ENCODE measurements at regions not wholly inside any gene's neighbourhood (a gene's known extent, or its start where the extent isn't known, plus 50 kb on each side); places are given as distances from the start of the nearest gene placed in this dataset.
A peak's percentile ranks its signal among the peaks of the same experiment; 100 is the strongest.

DNA sequence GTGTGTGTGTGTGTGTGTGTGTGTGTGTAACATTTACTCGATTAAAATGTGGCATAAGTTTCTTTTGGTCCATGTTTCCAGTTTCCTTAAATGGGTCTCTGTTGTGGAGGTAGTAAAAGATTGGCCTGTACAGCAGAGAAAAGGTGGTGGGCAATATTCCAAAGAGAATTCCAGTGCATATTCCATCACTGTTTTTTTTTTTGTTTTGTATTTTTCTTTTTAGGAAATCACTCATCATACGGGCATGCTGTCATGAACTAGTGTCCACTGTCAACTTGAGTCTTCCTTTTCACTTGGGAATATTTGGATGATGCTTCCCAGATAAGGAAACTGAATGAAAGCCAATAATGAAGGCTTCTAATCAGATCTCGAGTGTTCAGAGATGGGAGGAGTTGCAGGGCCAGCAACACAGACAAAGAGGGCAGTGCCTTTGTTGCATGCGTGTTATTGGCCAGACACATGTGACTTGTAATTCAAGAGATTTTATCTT is 95.2 kb upstream of the PDGFD start:
- ATAC-seq: no peak
- DNase-seq: no peak
- CTCF ChIA-PET: no interaction called here
- Mint-ChIP-seq H3K27me3 (no peaks in the 10 kb centered on the region), H3K36me3 (ENCODE audit: low read depth) (no peaks in the 10 kb centered on the region), H3K27ac (no peak overlapping the region), H3K4me1 (no peaks in the 10 kb centered on the region), H3K4me3 (no peak overlapping the region), H3K9me3 (ENCODE audit: low read depth) (no peaks in the 10 kb centered on the region)
- POLR2A ChIA-PET: no interaction called here
- intact Hi-C loops (cut with DNase I, micrococcal nuclease): no loop called here

DNA sequence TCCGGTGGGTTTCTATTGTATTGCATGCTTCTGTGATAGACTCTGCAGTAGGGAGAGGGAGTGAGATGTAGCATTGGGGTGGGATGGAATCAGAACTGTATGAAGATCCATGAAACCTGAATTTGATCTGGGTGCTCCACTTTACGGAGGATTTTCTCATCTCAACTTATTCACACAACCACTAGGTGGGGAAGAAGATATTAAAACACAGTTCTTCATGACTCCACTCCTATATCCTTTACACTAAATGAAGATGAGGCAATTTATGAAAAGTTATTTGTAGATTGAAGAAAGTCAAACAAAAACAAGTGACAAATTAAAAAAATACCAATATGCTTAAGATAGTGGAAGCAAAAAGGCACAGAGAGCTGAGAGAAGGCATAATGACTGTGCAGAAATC is 92.6 kb upstream of the PDGFD start:
- intact Hi-C loops (cut with DNase I, micrococcal nuclease): no loop called here
- Mint-ChIP-seq H3K4me3 (no peak overlapping the region), H3K36me3 (ENCODE audit: low read depth) (no peaks in the 10 kb centered on the region), H3K9me3 (ENCODE audit: low read depth) (no peaks in the 10 kb centered on the region), H3K4me1 (no peaks in the 10 kb centered on the region), H3K27me3 (no peaks in the 10 kb centered on the region), H3K27ac (no peak overlapping the region)
- ChIA-PET CTCF (interaction anchor here (0.7 kb wide), 1 partner anchor 9 kb away, joined by 3 read pairs; no protein-coding TSS in a partner anchor), POLR2A (no interaction called here)
- no peak for ATAC-seq
- DNase-seq: no peak

DNA sequence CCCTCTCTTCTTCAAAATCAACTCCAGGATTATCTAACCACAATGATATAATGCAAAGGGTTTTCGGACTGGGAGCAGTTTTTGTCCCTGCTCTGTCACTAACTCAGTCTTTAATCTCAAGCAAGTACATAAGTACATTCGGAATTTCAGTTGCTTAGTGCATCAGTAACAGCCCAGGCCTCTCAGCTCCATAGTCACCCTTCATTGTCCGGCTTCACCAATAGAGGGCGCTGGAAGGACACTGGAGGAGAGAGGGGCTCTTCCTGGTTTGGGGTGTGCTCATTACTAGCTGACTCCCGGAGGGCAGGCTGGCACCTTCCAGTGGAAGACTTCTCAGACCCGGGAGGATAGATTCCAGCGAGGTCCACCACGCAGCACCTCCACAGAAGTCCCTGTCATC is 90.4 kb upstream of the PDGFD start:
- Mint-ChIP-seq H3K4me3 (no peak overlapping the region), H3K36me3 (ENCODE audit: low read depth) (no peaks in the 10 kb centered on the region), H3K27me3 (no peaks in the 10 kb centered on the region), H3K4me1 (no peaks in the 10 kb centered on the region), H3K27ac (no peak overlapping the region), H3K9me3 (ENCODE audit: low read depth) (no peaks in the 10 kb centered on the region)
- peak; percentile 63 for ATAC-seq
- DNase-seq: peak; percentile 53
- POLR2A ChIA-PET: no interaction called here
- intact Hi-C loops (cut with DNase I, micrococcal nuclease): loop anchor here in 1 of 2 experiments (5.0 kb wide), 1 partner anchor 1608 kb away; no protein-coding TSS in a partner anchor
- CTCF ChIA-PET: interaction anchor here (0.5 to 0.6 kb wide), 2 partner anchors 11 to 80 kb away, joined by 3 read pairs; no protein-coding TSS in a partner anchor

DNA sequence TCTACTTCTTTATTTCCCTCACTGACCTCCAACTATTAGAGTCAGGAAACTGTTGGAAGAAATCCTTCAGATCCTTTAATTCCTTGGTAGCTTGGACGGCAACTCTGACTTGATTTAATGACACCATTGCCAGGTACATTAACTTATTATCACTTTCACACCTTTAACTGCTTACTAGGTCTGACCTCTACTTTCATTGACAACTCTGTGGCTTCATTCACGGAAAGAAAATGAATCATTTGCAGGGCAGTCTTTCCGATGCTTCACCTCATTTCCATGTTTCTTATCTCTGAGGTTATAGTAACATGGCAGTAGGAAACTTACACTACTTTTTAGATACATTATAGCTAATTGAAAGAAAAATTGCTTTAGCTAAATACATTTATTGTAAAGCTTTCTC is 82.6 kb upstream of the PDGFD start:
- intact Hi-C loops (cut with DNase I, micrococcal nuclease): no loop called here
- DNase-seq (no peak), ATAC-seq (no peak)
- Mint-ChIP-seq H3K4me1 (no peaks in the 10 kb centered on the region), H3K36me3 (ENCODE audit: low read depth) (no peaks in the 10 kb centered on the region), H3K27ac (no peak overlapping the region), H3K27me3 (no peaks in the 10 kb centered on the region), H3K9me3 (ENCODE audit: low read depth) (no peaks in the 10 kb centered on the region), H3K4me3 (no peak overlapping the region)
- ChIA-PET CTCF (no interaction called here), POLR2A (no interaction called here)

DNA sequence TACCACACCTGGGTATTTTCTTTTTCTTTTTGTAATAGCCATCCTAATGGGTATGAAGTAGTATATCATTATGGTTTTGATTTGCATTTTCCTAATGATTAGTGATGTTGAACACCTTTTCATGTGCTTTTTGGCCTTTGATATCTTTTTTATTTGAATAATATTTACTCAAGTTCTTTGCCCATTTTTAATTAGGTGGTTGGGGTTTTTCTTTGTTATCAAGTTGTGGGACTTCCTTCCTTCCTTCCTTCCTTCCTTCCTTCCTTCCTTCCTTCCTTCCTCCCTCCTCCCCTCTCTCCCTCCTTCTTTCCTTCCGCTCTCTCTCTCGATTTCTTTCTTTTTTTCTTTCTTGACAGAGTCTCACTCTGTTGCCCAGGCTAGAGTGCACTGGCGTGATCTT is 75.0 kb upstream of the PDGFD start:
- POLR2A ChIA-PET: no interaction called here
- intact Hi-C loops (cut with DNase I, micrococcal nuclease): no loop called here
- Mint-ChIP-seq H3K27ac (no peak overlapping the region), H3K4me1 (no peaks in the 10 kb centered on the region), H3K36me3 (ENCODE audit: low read depth) (no peaks in the 10 kb centered on the region), H3K9me3 (ENCODE audit: low read depth) (no peaks in the 10 kb centered on the region), H3K4me3 (no peak overlapping the region), H3K27me3 (no peaks in the 10 kb centered on the region)
- no peak for DNase-seq
- CTCF ChIA-PET: no interaction called here
- ATAC-seq: no peak

DNA sequence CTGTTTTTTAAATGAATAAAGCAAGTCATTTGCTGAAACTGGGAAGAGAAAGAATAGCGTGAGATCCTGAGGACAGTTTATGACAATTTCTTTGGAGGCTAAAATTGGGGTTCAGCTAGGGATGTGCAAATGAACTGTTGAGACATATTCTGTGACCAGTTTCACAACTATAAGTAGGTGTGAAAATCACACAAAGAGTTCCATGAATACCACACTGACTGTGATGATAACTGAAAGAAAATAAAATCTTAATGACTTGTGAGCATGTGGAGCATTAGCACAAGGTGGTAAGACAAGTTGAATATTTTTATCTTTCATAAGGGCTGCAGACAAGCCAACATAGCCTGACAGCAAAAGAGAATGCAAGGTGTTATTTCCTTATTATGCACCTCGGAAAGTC is 61.1 kb upstream of the PDGFD start:
- POLR2A ChIA-PET: no interaction called here
- H3K27ac Mint-ChIP-seq: no peak overlapping the region
- no peak for DNase-seq
- no peaks in the 10 kb centered on the region for H3K4me1 Mint-ChIP-seq
- CTCF ChIA-PET: interaction anchor here (0.7 kb wide), 1 partner anchor 113 kb away, joined by 3 read pairs; no protein-coding TSS in a partner anchor
- no peaks in the 10 kb centered on the region for H3K27me3 Mint-ChIP-seq
- H3K4me3 Mint-ChIP-seq: no peak overlapping the region
- H3K9me3 Mint-ChIP-seq (ENCODE audit: low read depth): no peaks in the 10 kb centered on the region
- intact Hi-C loops (cut with DNase I, micrococcal nuclease): no loop called here
- no peak for ATAC-seq
- H3K36me3 Mint-ChIP-seq (ENCODE audit: low read depth): no peaks in the 10 kb centered on the region

DNA sequence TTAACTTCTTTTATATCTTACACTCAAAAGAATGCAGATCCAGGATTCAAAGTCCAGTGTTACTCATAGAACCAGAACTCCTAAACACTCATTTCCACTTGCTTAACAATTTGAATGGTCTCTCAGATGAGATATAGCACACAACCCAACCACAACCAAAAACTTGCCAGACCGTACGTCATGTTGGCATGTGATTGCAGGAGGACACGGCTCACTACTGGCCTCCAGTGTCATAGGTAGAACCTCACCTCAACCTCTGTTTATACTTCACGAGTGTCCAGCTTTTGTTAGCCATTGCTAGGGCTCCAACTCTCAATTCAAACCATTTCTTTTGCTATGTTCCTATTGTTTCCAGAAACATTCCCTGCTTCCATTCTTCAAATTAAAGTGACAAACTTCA is 58.5 kb upstream of the PDGFD start:
- Mint-ChIP-seq H3K4me1 (no peaks in the 10 kb centered on the region), H3K36me3 (ENCODE audit: low read depth) (no peaks in the 10 kb centered on the region), H3K4me3 (no peak overlapping the region), H3K9me3 (ENCODE audit: low read depth) (no peaks in the 10 kb centered on the region), H3K27me3 (no peaks in the 10 kb centered on the region), H3K27ac (no peak overlapping the region)
- POLR2A ChIA-PET: no interaction called here
- CTCF ChIA-PET: no interaction called here
- intact Hi-C loops (cut with DNase I, micrococcal nuclease): no loop called here
- no peak for ATAC-seq
- no peak for DNase-seq

DNA sequence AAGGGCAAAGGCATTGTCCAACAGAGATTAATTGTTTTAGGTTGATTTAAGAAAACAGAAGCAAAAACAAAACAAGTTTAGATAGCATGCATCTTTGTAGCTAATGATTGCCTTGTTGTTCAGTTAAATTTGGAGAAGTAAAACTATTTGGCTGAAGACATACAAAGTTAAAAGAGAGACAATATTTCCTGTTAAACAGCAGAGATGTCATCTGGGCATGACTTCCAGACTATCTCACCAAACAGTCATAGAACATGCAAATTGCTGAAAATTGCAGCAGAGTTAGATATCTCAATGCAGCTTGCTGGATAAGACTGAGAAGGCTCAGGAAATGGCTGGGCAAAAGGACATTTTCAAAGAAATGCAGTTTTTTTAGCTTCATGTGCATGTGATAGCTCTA is 57.5 kb upstream of the PDGFD start:
- CTCF ChIA-PET: no interaction called here
- H3K36me3 Mint-ChIP-seq (ENCODE audit: low read depth): no peaks in the 10 kb centered on the region
- H3K9me3 Mint-ChIP-seq (ENCODE audit: low read depth): no peaks in the 10 kb centered on the region
- intact Hi-C loops (cut with DNase I, micrococcal nuclease): no loop called here
- H3K4me1 Mint-ChIP-seq: no peaks in the 10 kb centered on the region
- POLR2A ChIA-PET: interaction anchor here (0.6 kb wide), 1 partner anchor 262 kb away, joined by 3 read pairs; no protein-coding TSS in a partner anchor
- no peak overlapping the region for H3K4me3 Mint-ChIP-seq
- H3K27me3 Mint-ChIP-seq: no peaks in the 10 kb centered on the region
- DNase-seq: no peak
- ATAC-seq: no peak
- no peak overlapping the region for H3K27ac Mint-ChIP-seq

DNA sequence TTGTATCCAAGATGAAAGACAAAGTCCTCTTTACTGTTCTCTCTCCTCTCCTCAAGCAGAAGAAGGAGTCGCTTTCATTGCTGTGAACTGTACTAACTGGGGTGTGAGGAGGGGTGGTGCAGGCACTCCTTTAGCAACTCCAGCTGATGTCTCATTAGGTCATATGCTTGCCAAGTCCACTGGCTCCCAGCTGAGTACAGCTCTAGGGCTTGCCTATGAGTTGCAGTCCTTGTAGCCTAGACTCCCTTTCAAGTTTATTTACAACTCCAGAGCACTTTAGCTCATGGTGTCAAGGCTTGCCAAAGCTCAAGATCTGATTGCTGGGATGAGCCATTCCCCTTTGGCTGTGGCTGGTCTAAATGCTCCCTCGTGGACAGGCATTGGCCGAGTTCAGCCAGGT is 55.1 kb upstream of the PDGFD start:
- no peaks in the 10 kb centered on the region for H3K4me1 Mint-ChIP-seq
- ChIA-PET CTCF (no interaction called here), POLR2A (no interaction called here)
- no peak overlapping the region for H3K27ac Mint-ChIP-seq
- no peak overlapping the region for H3K4me3 Mint-ChIP-seq
- H3K9me3 Mint-ChIP-seq (ENCODE audit: low read depth): peaks cover 5% of the 10 kb centered on the region
- H3K27me3 Mint-ChIP-seq: no peaks in the 10 kb centered on the region
- H3K36me3 Mint-ChIP-seq (ENCODE audit: low read depth): no peaks in the 10 kb centered on the region
- DNase-seq: no peak
- intact Hi-C loops (cut with DNase I, micrococcal nuclease): no loop called here
- ATAC-seq: no peak

DNA sequence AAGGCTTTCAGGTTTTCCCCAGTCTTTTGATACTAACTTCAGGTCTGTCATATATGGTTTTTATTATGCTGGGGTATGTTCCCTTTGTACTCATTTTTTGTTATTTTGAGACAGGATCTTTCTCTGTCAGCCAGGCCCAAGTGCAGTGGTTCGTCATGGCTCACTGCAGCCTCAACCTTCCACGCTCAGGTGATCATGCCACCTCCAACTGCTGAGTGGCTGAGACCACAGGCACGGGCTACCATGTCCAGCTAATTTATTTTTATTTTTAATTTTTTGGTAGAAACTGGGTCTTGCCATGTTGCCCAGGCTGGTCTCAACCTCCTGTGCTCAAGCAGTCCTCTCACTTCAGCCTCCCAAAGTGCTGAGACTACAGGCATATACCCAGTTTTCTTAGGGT is 50.6 kb upstream of the PDGFD start:
- CTCF ChIA-PET: no interaction called here
- Mint-ChIP-seq H3K9me3 (ENCODE audit: low read depth) (peaks cover 13% of the 10 kb centered on the region), H3K36me3 (ENCODE audit: low read depth) (no peaks in the 10 kb centered on the region), H3K27ac (no peak overlapping the region), H3K4me1 (no peaks in the 10 kb centered on the region), H3K4me3 (no peak overlapping the region), H3K27me3 (peaks cover 5% of the 10 kb centered on the region)
- intact Hi-C loops (cut with DNase I, micrococcal nuclease): no loop called here
- no peak for DNase-seq
- POLR2A ChIA-PET: no interaction called here
- no peak for ATAC-seq

Small RNA genes in the stretch of these regions (microRNA-seq; reads per million reads assigned to microRNA genes)
- 3.9 reads per million, percentile 7 among the genes with 10 or more reads in this experiment for gene MIR7641-1 (ENCODE audit: borderline replicate concordance)

Data from activated CD4-positive, alpha-beta T cell treated with anti-CD3 and anti-CD28 coated beads for 36 hours (primary cell).